GM12864 (cell line): ENCODE measurements at regions not wholly inside any gene's neighbourhood (a gene's known extent, or its start where the extent isn't known, plus 50 kb on each side); places are given as distances from the start of the nearest gene placed in this dataset.

Experiments
- DNase-seq: peaks from one replicate; pipeline ENCODE4 v3.0.0-alpha.2; 2011; ENCODE audit warnings: low read depth
- H3K4me3 ChIP-seq: 2 replicates; pipeline ENCODE4 v1.5.1; 2011; ENCODE audit warnings: mild to moderate bottlenecking, low read depth, low read length, control low read depth
- TF ChIP-seq, protein P1 (sequence below): IDR thresholded peaks from 2 replicates; pipeline ENCODE4 v1.5.1; 2011; ENCODE audit warnings: low read depth, mild to moderate bottlenecking, moderate library complexity, low read length, control low read depth, inconsistent platforms; ENCODE audit errors: missing control alignments

DNA sequence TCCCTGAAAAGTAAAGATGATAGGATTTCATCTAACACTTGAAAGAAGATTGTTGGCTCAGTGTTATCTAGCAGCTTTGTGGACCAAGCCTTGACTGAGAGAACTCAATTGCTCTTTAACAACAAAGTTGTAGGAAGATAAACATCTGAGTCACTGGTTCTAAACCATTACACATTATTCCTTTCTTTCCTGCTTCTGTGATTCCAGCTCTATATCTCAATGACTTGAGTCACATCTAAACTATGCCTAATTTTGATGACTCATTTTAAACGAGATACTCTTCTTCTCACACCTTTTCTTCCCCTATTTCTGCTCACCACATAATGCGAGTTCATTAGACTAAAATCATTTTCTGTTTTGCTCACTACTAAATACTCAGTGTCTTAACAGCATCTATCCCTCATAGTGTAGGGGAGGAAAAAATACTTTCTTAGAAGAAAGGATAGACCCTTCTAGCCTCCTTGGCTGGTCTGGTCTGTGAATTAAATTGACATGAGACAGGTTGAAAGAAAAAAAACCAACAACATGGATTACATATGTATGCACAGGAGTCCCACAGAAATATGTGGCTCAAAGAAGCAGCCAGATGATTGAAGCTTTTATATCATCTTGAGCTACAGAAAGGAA, 201.4 kb downstream of the C12orf50 start:
- no peak overlapping the region for H3K4me3 ChIP-seq
- TF ChIP-seq, protein P1, sequence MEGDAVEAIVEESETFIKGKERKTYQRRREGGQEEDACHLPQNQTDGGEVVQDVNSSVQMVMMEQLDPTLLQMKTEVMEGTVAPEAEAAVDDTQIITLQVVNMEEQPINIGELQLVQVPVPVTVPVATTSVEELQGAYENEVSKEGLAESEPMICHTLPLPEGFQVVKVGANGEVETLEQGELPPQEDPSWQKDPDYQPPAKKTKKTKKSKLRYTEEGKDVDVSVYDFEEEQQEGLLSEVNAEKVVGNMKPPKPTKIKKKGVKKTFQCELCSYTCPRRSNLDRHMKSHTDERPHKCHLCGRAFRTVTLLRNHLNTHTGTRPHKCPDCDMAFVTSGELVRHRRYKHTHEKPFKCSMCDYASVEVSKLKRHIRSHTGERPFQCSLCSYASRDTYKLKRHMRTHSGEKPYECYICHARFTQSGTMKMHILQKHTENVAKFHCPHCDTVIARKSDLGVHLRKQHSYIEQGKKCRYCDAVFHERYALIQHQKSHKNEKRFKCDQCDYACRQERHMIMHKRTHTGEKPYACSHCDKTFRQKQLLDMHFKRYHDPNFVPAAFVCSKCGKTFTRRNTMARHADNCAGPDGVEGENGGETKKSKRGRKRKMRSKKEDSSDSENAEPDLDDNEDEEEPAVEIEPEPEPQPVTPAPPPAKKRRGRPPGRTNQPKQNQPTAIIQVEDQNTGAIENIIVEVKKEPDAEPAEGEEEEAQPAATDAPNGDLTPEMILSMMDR: no peak
- DNase-seq: no peak

- TF ChIP-seq, protein P1: no peak
- H3K4me3 ChIP-seq: no peak overlapping the region
- DNase-seq: no peak
Measured at GRCh38 chr12:87822923-87823322, 206.3 kb downstream of the C12orf50 start.

GRCh38 chr12:87820524-87821202, 208.5 kb downstream of the C12orf50 start:
- TF ChIP-seq, protein P1: no peak
- DNase-seq: no peak

DNA sequence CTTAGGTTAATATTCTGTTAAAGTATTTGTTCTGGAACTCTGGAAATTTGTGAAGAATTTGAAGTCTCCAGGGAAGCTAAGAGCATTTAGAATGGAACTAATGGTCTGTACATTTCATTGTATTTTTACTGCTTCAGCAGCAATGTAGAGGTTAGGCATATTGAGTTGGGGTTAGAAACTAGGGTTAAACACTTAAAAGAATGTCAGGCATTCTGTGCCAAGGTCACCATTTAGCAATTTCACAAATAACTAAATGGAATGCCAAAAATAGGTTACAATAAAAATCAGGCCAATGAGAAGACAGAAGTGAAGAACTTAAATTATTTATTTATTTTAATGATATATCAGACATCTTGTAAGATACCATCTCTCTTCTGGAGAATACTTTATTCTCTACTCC, 210.8 kb downstream of the C12orf50 start:
- TF ChIP-seq, protein P1: no peak
- no peak for DNase-seq
- no peak overlapping the region for H3K4me3 ChIP-seq

More at GRCh38 chr12:87820524-87821202, 208.5 kb downstream of the C12orf50 start:
- no peak overlapping the region for H3K4me3 ChIP-seq

DNA sequence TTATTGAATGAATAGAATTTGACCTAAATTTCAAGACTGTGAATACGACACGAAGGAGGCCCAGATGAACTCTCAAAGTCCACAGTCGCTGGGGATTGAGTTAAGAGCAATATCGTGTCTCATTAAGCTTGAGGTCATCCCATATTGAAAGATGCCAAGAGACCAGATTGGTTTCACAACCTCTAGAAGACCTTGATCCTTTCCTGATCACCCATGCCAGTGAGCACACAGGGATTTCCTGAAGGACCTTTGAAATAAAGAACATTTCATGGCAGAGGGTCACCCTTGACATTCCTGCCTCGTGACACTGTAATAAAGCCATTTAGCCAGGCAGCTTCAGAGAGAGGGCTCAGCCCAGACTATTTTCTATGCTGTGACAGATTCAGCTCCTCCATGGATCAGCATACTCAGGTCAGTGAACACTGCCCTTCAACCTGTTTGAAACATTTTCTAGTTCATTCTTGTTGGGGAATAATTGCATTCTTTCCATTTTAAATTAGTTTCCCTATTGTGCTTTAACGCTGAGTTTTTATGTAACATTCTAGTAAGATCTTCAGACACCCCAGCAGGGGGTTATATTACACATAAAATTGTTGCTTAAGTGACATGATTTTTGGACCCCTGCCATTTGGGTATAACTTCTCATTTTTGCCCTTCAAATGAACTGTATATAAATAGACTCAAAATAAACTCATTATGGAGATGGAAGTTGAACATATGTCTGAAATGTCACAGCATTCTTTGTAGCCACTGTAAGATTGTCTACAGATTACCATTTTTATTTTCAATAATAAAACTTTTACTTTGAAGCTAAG, 213.2 kb downstream of the C12orf50 start:
- H3K4me3 ChIP-seq: no peak overlapping the region
- DNase-seq: no peak
- TF ChIP-seq, protein P1: no peak

DNA sequence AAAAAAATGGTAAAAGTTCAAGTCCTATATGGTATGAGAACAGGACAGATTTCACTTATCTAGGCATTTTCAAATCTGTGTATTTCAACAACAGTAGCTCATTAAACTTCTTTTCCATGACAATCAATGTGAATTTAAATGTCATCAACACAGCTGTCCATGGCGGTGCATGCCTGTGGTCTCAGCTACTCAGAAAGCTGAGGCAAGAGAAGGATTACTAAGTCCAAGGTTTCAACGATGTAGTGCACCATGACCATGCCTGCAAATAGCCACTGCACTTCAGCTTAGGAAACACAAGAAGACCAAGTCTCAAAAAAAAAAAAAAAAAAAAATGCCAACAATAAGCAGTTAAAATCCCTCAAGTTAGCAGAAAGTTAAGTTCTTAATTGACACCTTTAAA, 214.6 kb downstream of the C12orf50 start:
- H3K4me3 ChIP-seq: no peak overlapping the region
- TF ChIP-seq, protein P1: no peak
- DNase-seq: no peak
